ENCODE measurements at regions not wholly inside any gene's neighbourhood (a gene's known extent, or its start where the extent isn't known, plus 50 kb on each side); places are given as distances from the start of the nearest gene placed in this dataset.

GRCh38 chr14:89022274-89022673 is 197.8 kb downstream of the TTC8 start:
- TF ChIP-seq CTCF (conservative IDR thresholded peaks at IDR 0.05; ENCODE audit: low read length) (no peak), EZH2phosphoT487 (IDR thresholded peaks at IDR 0.05; ENCODE audit: borderline replicate concordance) (no peak)
